NCI-H2171 treated with DMSO at 0.1 percent for 48 hours (cell line): ENCODE measurements at regions not wholly inside any gene's neighbourhood (a gene's known extent, or its start where the extent isn't known, plus 50 kb on each side); places are given as distances from the start of the nearest gene placed in this dataset.

Experiments
- DNase-seq: peaks from one replicate; lab custom pipeline; 2025; lab: John Stamatoyannopoulos, UW

- no peak for DNase-seq
Observed at GRCh38 chr3:154668187-154668586, 238.2 kb upstream of the GPR149 start.

GRCh38 chr3:154666542-154666941 is 236.6 kb upstream of the GPR149 start:
- DNase-seq, result no peak

DNA sequence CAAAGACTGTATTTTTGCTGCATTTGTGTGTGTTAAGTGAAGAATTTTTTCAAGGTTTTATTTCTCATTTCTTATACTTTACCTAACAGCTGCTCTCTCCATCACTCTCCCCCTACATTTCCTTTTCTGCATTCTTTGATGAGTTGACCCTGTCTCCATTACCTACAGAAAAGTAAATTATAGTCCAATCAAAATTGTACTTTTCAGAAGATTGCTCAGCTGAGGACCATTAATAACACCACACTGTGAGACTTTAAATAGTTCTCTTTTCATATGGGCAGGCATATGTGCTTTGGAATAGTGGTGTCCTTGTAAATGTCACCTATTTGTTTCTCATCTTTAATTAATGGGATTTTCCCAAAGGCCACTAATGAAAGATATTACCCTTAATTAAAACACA is 234.7 kb upstream of the GPR149 start:
- no peak for DNase-seq

GRCh38 chr3:154662851-154663250 is 232.9 kb upstream of the GPR149 start:
- no peak for DNase-seq

- no peak for DNase-seq
Observed at GRCh38 chr3:154660811-154661210, 230.8 kb upstream of the GPR149 start.

DNA sequence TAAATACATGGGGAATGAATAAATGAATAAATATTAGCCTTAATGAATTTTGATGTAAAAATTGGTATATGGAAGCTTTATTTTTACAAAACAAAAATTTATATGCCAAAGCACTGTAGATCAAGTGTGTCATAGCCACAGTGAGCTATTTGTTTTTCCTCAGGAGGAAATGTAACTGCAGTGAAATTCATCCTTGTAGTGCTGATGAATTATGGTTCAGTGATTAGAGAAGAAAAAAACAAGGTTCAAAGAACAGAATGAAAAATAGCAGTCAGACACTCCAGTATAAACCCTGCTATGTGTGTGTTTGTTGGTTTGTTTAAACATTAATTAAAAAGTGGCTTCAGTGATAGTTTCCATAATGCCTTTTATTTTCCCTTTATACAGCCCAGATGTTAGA is 228.0 kb upstream of the GPR149 start:
- no peak for DNase-seq

DNA sequence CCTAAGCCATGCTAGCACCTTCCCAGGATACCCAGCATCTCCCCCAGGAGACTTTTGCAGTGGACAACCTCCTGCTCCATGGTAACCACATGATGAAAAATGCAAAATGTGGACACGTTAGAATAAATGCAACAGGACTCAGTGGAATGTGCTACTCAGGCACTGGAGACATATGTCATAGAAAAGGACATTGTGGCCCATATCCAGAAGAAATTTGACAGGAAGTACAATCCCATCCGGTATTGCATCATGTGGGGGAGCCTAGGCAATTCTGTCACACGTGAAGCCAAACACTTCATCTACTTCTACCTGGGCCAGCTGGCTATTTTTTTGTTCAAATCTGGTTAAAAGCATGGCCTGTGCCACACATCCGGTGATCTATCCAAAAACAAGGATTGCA is 227.2 kb upstream of the GPR149 start:
- peak; percentile 7 for DNase-seq

GRCh38 chr3:154656486-154656885 is 226.5 kb upstream of the GPR149 start:
- no peak for DNase-seq

DNA sequence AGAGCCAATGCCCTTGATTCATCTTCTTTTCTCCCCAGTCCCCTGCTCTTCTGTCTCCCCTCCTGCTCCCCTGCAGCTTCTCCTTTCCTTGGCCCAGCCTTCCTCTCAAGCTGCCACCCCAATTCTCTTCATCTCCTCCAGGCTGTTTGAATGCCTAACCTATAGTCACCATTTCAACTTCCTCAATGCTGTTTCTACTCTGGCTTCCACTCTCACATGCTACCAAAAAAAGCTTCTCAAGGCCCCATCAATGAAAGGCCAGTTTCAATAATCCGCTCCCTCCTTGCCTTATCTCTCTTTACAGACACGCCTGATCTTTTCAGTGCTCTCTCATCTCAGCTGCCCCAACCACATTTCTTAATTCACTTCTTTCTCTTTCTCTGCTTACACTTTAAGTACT is 212.2 kb upstream of the GPR149 start:
- no peak for DNase-seq

DNA sequence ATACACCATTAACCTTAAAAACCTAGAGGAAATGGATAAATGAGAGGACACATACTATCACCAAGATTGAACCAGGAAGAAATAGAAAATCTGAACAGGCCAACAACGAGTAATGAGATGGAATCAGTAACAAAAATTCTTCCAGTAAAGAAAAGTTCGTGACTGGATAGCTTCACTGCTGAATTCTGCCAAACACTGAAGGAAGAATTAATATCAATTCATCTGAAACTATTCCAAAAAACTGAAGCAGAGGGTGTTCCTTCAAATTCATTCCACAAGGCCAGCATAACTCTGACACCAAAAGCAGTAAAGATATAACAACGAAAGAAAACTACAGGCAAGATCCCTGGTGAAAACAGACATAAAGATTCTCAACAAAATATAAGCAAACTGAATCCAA is 195.8 kb upstream of the GPR149 start:
- DNase-seq, result no peak

- DNase-seq, result peak; percentile 6
Observed at GRCh38 chr3:154619621-154620020, 189.6 kb upstream of the GPR149 start.

GRCh38 chr3:154616298-154616697 is 186.3 kb upstream of the GPR149 start:
- no peak for DNase-seq

DNA sequence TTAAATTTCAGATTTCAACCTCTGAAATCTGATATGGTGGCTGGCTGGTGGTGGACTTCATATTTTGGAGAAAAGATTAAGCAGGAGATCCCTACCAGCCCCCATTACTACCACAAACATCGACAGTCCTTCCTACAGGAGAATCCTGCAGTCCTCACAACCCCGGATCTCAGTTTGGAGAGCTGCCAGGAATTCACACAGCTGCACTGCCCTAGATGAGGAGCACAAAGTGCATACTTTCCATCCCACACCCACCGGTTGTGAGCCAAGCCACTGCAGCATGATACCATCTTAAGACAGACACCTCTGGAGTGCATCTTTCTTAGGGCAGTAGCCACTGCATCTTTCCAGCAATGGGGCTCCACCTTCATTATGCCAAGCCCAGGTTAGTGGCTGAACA is 185.5 kb upstream of the GPR149 start:
- no peak for DNase-seq

GRCh38 chr3:154614601-154615000 is 184.6 kb upstream of the GPR149 start:
- no peak for DNase-seq

GRCh38 chr3:154614078-154614477 is 184.1 kb upstream of the GPR149 start:
- no peak for DNase-seq

DNA sequence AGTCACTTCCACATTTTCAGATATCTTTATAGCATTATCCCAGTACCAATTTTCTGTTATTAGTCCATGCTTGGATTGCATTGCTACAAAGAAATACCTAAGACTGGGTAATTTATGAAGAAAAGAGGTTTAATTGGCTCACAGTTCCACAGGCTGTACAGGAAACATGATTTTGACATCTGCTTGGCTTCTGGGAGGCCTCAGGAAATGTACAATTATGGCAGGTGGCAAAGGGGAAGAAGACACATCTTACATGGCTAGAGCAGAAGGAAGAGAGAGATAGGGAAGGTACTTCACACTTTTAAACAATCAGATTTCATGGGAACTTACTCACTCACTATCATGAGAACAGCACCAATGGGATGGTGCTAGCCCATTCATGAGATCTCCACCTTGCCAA is 172.3 kb upstream of the GPR149 start:
- no peak for DNase-seq

- DNase-seq, result no peak
Observed at GRCh38 chr3:154598166-154598565, 168.2 kb upstream of the GPR149 start.

GRCh38 chr3:154590675-154591384 is 160.8 kb upstream of the GPR149 start:
- DNase-seq, result no peak

GRCh38 chr3:154588831-154589230 is 158.8 kb upstream of the GPR149 start:
- no peak for DNase-seq

GRCh38 chr3:154584974-154585373 is 155.0 kb upstream of the GPR149 start:
- no peak for DNase-seq

DNA sequence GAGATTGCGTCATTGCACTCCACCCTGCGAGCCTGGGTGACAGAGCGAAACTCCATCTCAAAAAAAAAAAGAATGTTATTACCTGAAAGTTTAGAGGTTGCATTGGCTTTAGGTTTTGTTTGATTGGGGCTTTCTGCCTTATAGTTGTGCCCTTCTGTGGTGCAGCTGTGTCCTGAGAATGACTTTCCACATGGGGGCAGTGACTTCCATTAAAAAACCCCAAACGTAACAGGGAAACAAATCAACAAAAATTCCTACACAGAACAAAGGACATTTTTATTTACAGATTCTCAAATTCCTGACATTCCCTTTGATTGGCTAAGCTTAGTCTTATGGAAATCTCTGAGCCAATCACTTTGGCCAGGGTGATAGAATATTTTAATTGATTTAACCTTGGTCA is 154.1 kb upstream of the GPR149 start:
- DNase-seq, result no peak

- no peak for DNase-seq
Observed at GRCh38 chr3:154583086-154583634, 153.2 kb upstream of the GPR149 start.

GRCh38 chr3:154582501-154582900 is 152.5 kb upstream of the GPR149 start:
- DNase-seq, result no peak

DNA sequence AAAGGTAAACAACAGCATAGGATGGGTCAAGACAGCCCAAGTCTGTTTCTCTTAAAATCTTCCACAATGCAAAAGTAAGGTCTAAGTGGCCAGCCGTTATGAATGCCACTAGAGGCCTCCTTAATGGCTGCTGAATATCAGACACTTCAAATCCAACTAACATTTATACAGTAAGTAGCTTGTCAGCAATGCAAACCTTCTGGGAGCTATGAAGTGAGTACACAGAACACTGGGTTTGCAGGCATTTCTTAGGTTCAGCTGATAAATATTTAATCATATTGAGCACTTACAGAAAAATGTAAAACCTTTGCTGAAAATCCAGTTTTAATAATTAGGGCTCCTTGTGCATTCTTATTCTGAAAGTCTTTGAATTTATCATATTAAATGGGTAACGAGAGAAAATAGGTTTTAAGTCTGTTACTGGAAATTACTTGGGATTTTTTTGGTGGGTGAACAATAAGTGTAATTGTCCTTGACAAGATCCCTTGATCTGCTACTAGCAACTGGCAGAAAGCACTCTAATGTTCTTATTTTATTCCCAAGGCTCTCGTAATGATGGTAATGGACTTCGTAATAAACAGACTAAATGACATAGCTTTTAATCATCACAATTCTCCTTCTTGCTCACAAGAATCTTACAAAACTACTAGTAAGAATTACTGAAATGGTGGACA is 141.7 kb upstream of the GPR149 start:
- no peak for DNase-seq
